ENCODE measurements at regions not wholly inside any gene's neighbourhood (a gene's known extent, or its start where the extent isn't known, plus 50 kb on each side); places are given as distances from the start of the nearest gene placed in this dataset.

- Histone ChIP-seq H3K9ac (ENCODE audit: insufficient read depth, low read length) (no peak overlapping the region), H4K20me1 (ENCODE audit: control insufficient read depth, extremely low read depth, insufficient read depth, low read length) (no peaks in the 10 kb centered on the region), H3K9me3 (ENCODE audit: control insufficient read depth, insufficient read depth, low read depth, low read length) (no peaks in the 10 kb centered on the region), H2AFZ (ENCODE audit: low read length) (no peak overlapping the region), H3K27me3 (ENCODE audit: control insufficient read depth, insufficient read depth, low read length) (no peaks in the 10 kb centered on the region), H3K27ac (ENCODE audit: insufficient read depth, low read length) (no peak overlapping the region), H3K79me2 (ENCODE audit: control insufficient read depth, insufficient read depth, low read length) (no peaks in the 10 kb centered on the region), H3K4me3 (replicated peaks in 1 of 4; ENCODE audit: control extremely low read depth in 1 of 4, insufficient read depth in 1 of 4, low read depth in 3 of 4, low read length in 4 of 4) (no peak overlapping the region), H3K4me1 (ENCODE audit: control insufficient read depth, extremely low read depth, insufficient read depth, low read length) (no peaks in the 10 kb centered on the region), H3K4me2 (ENCODE audit: extremely low read depth, insufficient read depth, low read length) (no peak overlapping the region), H3K36me3 (ENCODE audit: control insufficient read depth, insufficient read depth, low read length) (no peaks in the 10 kb centered on the region)
- TF ChIP-seq CTCF (conservative IDR thresholded peaks at IDR 0.05 in 1 of 2, IDR thresholded peaks at IDR 0.05 in 1 of 2; ENCODE audit: low read depth in 1 of 2, low read length in 2 of 2): no peak
- no peak for TF ChIP-seq EZH2 (IDR thresholded peaks at IDR 0.05; ENCODE audit: low read length, missing control alignments)
- DNase-seq (ENCODE audit: low read depth in 2 of 2): no peak
These were observed 57.9 kb upstream of the NUP160 start for GRCh38 chr11:47906066-47906465.

GRCh38 chr11:47905358-47906059, 57.4 kb upstream of the NUP160 start:
- TF ChIP-seq CTCF (conservative IDR thresholded peaks at IDR 0.05 in 1 of 2, IDR thresholded peaks at IDR 0.05 in 1 of 2; ENCODE audit: low read depth in 1 of 2, low read length in 2 of 2) (no peak), EZH2 (IDR thresholded peaks at IDR 0.05; ENCODE audit: low read length, missing control alignments) (no peak)
- H3K27ac ChIP-seq (ENCODE audit: insufficient read depth, low read length): no peak overlapping the region
- no peak overlapping the region for H3K9ac ChIP-seq (ENCODE audit: insufficient read depth, low read length)
- no peaks in the 10 kb centered on the region for H3K36me3 ChIP-seq (ENCODE audit: control insufficient read depth, insufficient read depth, low read length)
- no peaks in the 10 kb centered on the region for H3K27me3 ChIP-seq (ENCODE audit: control insufficient read depth, insufficient read depth, low read length)
- H3K4me2 ChIP-seq (ENCODE audit: extremely low read depth, insufficient read depth, low read length): no peak overlapping the region
- H3K79me2 ChIP-seq (ENCODE audit: control insufficient read depth, insufficient read depth, low read length): no peaks in the 10 kb centered on the region
- H3K9me3 ChIP-seq (ENCODE audit: control insufficient read depth, insufficient read depth, low read depth, low read length): no peaks in the 10 kb centered on the region
- no peak overlapping the region for H3K4me3 ChIP-seq (replicated peaks in 1 of 4; ENCODE audit: control extremely low read depth in 1 of 4, insufficient read depth in 1 of 4, low read depth in 3 of 4, low read length in 4 of 4)
- no peaks in the 10 kb centered on the region for H4K20me1 ChIP-seq (ENCODE audit: control insufficient read depth, extremely low read depth, insufficient read depth, low read length)
- H3K4me1 ChIP-seq (ENCODE audit: control insufficient read depth, extremely low read depth, insufficient read depth, low read length): no peaks in the 10 kb centered on the region
- no peak overlapping the region for H2AFZ ChIP-seq (ENCODE audit: low read length)
- DNase-seq (ENCODE audit: low read depth in 2 of 2): peak; percentile 55 to 75

GRCh38 chr11:47904808-47905207, 56.7 kb upstream of the NUP160 start:
- Histone ChIP-seq H3K4me2 (ENCODE audit: extremely low read depth, insufficient read depth, low read length) (no peak overlapping the region), H3K79me2 (ENCODE audit: control insufficient read depth, insufficient read depth, low read length) (no peaks in the 10 kb centered on the region), H3K9me3 (ENCODE audit: control insufficient read depth, insufficient read depth, low read depth, low read length) (no peaks in the 10 kb centered on the region), H3K9ac (ENCODE audit: insufficient read depth, low read length) (no peak overlapping the region), H2AFZ (ENCODE audit: low read length) (no peak overlapping the region), H3K27me3 (ENCODE audit: control insufficient read depth, insufficient read depth, low read length) (no peaks in the 10 kb centered on the region), H3K4me3 (replicated peaks in 1 of 4; ENCODE audit: control extremely low read depth in 1 of 4, insufficient read depth in 1 of 4, low read depth in 3 of 4, low read length in 4 of 4) (no peak overlapping the region), H4K20me1 (ENCODE audit: control insufficient read depth, extremely low read depth, insufficient read depth, low read length) (no peaks in the 10 kb centered on the region), H3K4me1 (ENCODE audit: control insufficient read depth, extremely low read depth, insufficient read depth, low read length) (no peaks in the 10 kb centered on the region), H3K36me3 (ENCODE audit: control insufficient read depth, insufficient read depth, low read length) (no peaks in the 10 kb centered on the region), H3K27ac (ENCODE audit: insufficient read depth, low read length) (no peak overlapping the region)
- no peak for DNase-seq (ENCODE audit: low read depth in 2 of 2)
- no peak for TF ChIP-seq CTCF (conservative IDR thresholded peaks at IDR 0.05 in 1 of 2, IDR thresholded peaks at IDR 0.05 in 1 of 2; ENCODE audit: low read depth in 1 of 2, low read length in 2 of 2)
- TF ChIP-seq EZH2 (IDR thresholded peaks at IDR 0.05; ENCODE audit: low read length, missing control alignments): no peak
